ENCODE measurements at regions not wholly inside any gene's neighbourhood (a gene's known extent, or its start where the extent isn't known, plus 50 kb on each side); places are given as distances from the start of the nearest gene placed in this dataset.

DNA sequence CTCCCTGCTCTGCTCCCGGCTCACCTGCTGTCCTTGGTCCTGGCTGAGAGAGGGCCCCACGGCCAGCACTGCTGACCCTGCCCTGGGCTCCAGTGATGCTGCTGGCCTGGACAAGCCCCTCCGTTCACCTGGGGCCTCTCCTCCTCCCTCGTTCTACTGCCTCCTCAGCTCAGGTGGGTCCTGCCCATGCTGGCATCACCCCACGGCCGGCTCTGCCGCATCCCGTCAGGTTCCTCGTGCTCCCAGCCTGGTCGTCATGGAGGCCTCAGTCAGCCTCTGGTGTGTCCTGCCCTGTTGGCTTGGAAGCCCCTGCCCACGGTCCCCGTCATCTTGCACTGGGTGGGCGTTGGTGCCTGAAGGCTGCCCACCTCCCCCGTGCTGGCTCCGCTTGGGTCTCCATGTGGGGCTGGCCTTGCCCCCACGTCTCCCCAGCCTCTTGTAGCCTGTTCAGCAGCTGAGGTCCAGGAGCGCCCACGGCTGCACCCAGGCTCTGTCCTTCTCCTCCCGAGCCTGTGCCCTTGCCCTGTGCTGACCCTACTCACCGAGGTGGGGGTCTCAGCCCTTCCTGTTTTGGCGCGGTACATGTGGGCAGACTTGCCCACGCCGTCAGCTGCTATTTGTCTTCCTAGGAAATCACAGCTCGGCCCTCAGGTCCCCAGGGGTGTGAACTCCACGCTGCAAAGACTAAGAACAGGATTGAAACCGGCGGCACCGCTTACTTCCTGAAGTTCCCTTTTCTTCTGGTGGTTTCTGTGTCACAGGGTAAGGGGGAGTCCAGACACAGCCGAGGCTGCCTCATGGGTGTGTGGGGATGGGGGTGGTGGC lies 121.6 kb downstream of the TMEM121 start:
- POLR2A ChIA-PET (ENCODE audit: partially characterized antibody) = no interaction called here

More for the DNA sequence above, 121.6 kb downstream of the TMEM121 start:
- H3K79me2 ChIP-seq (ENCODE audit: control insufficient read depth in 1 of 2, insufficient read depth in 2 of 2, low read length in 2 of 2) = no peaks in the 10 kb centered on the region
- H3K4me1 ChIP-seq (replicated peaks in 1 of 4; ENCODE audit: control insufficient read depth in 3 of 4, insufficient read depth in 4 of 4, low read length in 3 of 4) = no peaks in the 10 kb centered on the region
- H4K91ac ChIP-seq (replicated peaks; ENCODE audit: insufficient read length, low read length) = no peak overlapping the region
- no peak overlapping the region for H2BK15ac ChIP-seq (ENCODE audit: low read length)
- no peaks in the 10 kb centered on the region for H3K27me3 ChIP-seq (replicated peaks in 1 of 4; ENCODE audit: control insufficient read depth in 3 of 4, extremely low read depth in 1 of 4, insufficient read depth in 3 of 4, low read length in 3 of 4)
- no peaks in the 10 kb centered on the region for H3K23me2 ChIP-seq (ENCODE audit: low read depth, low read length)
- no peak overlapping the region for H3K23ac ChIP-seq (ENCODE audit: insufficient read length)
- H3K14ac ChIP-seq (ENCODE audit: insufficient read length) = no peak overlapping the region
- TF ChIP-seq EGR1 (IDR thresholded peaks at IDR 0.05; ENCODE audit: borderline replicate concordance, low read depth, low read length) (no peak), SP4 (IDR thresholded peaks at IDR 0.05; ENCODE audit: low read length) (no peak), RXRA (IDR thresholded peaks at IDR 0.05; ENCODE audit: insufficient read depth, low read depth, low read length) (no peak), TBP (IDR thresholded peaks at IDR 0.05; ENCODE audit: low read depth, low read length) (no peak), SIRT6 (IDR thresholded peaks at IDR 0.05; ENCODE audit: low read length) (no peak), BACH1 (IDR thresholded peaks at IDR 0.05; ENCODE audit: low read length) (no peak), TCF12 (IDR thresholded peaks at IDR 0.05; ENCODE audit: low read depth, low read length) (no peak), ATF3 (IDR thresholded peaks at IDR 0.05; ENCODE audit: insufficient read depth, low read depth, low read length) (no peak)
- H4K5ac ChIP-seq (ENCODE audit: insufficient read length, low read depth, low read length) = no peak overlapping the region
- CTCF ChIA-PET (ENCODE audit: partially characterized antibody) = no interaction called here
- H4K8ac ChIP-seq (ENCODE audit: extremely low read depth, insufficient read depth, low read length) = no peak overlapping the region
- H3K56ac ChIP-seq (replicated peaks; ENCODE audit: insufficient read length, low read depth, low read length) = no peak overlapping the region
- peaks cover 32 to 80% of the 10 kb centered on the region in 2 experiments; a peak in 3 of 4 replicates for H3K9me3 ChIP-seq (ENCODE audit: insufficient read depth in 2 of 2, low read depth in 1 of 2, low read length in 1 of 2)
- no peak overlapping the region for H3K4me2 ChIP-seq (ENCODE audit: insufficient read depth in 1 of 2, low read depth in 2 of 2, low read length in 2 of 2)
- 85% methylated on average over 28 of the region's 30 CpGs; no CpG with 5 or more reads in 1 of the 2 experiments for WGBS, 2 experiments (ENCODE audit: extremely low coverage in 1 of 2, insufficient coverage in 1 of 2, insufficient read length in 1 of 2, insufficient replicate concordance in 2 of 2, low coverage in 1 of 2, low lambda C conversion rate in 2 of 2, missing lambda C conversion rate in 1 of 2)
- no peaks in the 10 kb centered on the region for H3K79me1 ChIP-seq (ENCODE audit: low read depth, low read length)
- H2BK20ac ChIP-seq (ENCODE audit: low read length) = no peak overlapping the region
- H3K4me3 ChIP-seq (ENCODE audit: extremely low read depth in 1 of 4, insufficient read depth in 2 of 4, low read depth in 3 of 4, low read length in 4 of 4) = no peak overlapping the region
- no peak overlapping the region for H3K4ac ChIP-seq (replicated peaks; ENCODE audit: insufficient read length, low read depth, low read length)
- no peak overlapping the region for H2AK5ac ChIP-seq (ENCODE audit: low read depth, low read length)
- no peaks in the 10 kb centered on the region for H4K20me1 ChIP-seq (replicated peaks in 1 of 2; ENCODE audit: control insufficient read depth in 1 of 2, insufficient read depth in 2 of 2, low read length in 2 of 2)
- H3K27ac ChIP-seq (ENCODE audit: low read depth, low read length) = no peak overlapping the region
- no peak overlapping the region for H2AFZ ChIP-seq (ENCODE audit: low read length)
- no peak for FAIRE-seq
- no peak overlapping the region for H2BK120ac ChIP-seq (replicated peaks; ENCODE audit: low read depth, low read length)
- H2BK12ac ChIP-seq (ENCODE audit: low read depth, low read length) = no peak overlapping the region
- no peak overlapping the region for H2BK5ac ChIP-seq (ENCODE audit: low read depth, low read length)
- DNase-seq (ENCODE audit: low read depth in 1 of 2, low spot score in 2 of 2) = no peak
- no peak overlapping the region for H3K18ac ChIP-seq (ENCODE audit: extremely low read depth, low read length)
- H3K36me3 ChIP-seq (ENCODE audit: control insufficient read depth in 2 of 4, insufficient read depth in 4 of 4, low read length in 3 of 4) = no peaks in the 10 kb centered on the region
- no peak overlapping the region for H3K9ac ChIP-seq (replicated peaks in 1 of 4; ENCODE audit: extremely low read depth in 1 of 4, low read depth in 3 of 4, low read length in 3 of 4)

Measured in H1 (cell line).